ENCODE measurements at regions not wholly inside any gene's neighbourhood (a gene's known extent, or its start where the extent isn't known, plus 50 kb on each side); places are given as distances from the start of the nearest gene placed in this dataset.

DNA sequence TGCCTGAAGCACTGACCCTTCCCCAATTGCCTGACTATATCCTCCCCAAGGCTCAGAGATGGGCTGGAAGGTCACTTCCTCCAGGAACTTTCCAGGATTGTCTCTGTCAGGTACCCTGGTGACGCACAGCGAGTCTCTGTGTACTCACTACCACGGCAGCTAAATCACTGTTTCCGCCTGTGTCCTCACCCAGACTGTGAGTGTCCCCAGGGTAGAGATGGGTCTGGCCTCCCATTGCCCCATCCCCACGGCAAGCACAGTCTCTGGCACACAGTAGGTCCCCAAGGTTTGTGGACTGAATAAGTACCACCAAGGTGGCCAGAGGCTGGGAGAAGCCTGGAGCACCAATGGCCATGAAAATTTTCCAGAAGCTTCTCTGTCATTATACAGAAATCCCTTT is 93.8 kb upstream of the RUNX3 start:
- no peak for DNase-seq (ENCODE audit: insufficient read length)
- TF ChIP-seq TAF1 (IDR thresholded peaks at IDR 0.05; ENCODE audit: borderline replicate concordance, low read depth, low read length) = no peak
- TF ChIP-seq POLR2AphosphoS5 (IDR thresholded peaks at IDR 0.05; ENCODE audit: low read depth, low read length) = no peak
- TF ChIP-seq POLR2A (IDR thresholded peaks at IDR 0.05; ENCODE audit: low read depth, low read length) = no peak; the same call in 1 of the 2 replicates
- peak; percentile 24 for FAIRE-seq

DNA sequence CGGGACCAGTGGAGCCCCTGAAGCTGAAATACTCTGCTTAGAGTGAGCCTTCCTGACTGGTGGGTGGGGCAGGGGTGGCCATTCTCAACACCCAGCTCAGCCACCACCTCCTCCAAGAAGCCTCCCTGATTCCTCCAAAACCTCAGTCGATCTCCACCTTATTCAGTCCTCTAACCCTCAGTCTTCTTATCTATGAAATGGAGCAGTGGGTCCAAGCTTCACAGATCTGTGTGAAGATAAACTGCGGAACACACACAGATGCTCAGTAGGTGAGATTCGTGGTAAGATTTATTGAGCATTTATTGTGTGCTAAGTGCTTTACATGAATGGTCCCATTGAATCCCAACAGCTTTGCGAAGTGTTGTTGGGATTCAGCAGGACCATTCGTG is 93.1 kb upstream of the RUNX3 start:
- FAIRE-seq (no peak), DNase-seq (ENCODE audit: insufficient read length) (no peak)
- TF ChIP-seq POLR2A (IDR thresholded peaks at IDR 0.05; ENCODE audit: low read depth, low read length) = no peak
- TF ChIP-seq POLR2AphosphoS5 (IDR thresholded peaks at IDR 0.05; ENCODE audit: low read depth, low read length) = no peak
- TF ChIP-seq TAF1 (IDR thresholded peaks at IDR 0.05; ENCODE audit: borderline replicate concordance, low read depth, low read length) = no peak

DNA sequence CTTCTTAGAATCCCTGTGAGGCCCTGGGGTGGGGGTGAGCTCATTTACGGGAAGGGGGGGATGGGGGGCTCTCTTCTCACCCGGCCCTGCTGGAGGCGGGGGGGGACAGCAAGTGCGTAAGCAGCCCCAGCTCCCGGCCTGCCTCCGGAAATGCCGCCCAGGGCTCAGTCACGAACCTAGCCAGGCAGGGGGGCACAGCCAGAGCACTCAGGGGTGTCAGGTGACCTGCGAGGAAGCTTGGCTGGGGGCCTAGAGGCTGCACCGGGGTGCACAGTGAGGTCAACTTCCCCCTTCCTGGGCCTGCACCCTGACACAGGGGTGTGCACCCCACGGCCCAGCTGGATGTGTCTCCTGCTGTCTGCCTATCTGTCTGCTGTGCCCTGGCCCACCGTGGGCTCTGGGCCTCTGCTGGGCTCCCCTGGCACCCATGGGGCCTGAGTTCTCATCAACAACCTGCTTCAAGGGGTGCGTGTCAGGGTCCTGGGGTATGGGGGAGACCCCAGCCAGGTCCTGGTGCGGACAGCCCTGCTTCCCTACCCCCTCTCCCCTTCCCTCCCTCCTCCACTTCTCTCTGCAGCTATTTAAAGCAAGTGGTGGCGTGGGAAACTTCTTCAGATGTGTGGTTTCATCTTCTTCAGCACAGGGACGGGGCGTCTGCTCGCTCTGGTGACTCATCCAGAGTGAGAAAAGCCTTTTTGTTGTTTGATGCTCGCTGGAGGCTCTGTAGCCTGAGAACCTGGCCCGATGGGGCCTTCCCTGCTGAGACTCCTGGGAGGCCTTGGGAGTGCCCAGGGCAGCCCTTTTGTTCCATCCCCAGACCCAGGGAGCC is 92.5 kb upstream of the RUNX3 start:
- 0 out of 2 replicates have a peak, but pooled peaks have one; percentile 30 for TF ChIP-seq TAF1 (IDR thresholded peaks at IDR 0.05; ENCODE audit: borderline replicate concordance, low read depth, low read length)
- peak; percentile 89 for TF ChIP-seq POLR2AphosphoS5 (IDR thresholded peaks at IDR 0.05; ENCODE audit: low read depth, low read length)
- peak; percentile 65; the same call in 1 of the 2 replicates for TF ChIP-seq POLR2A (IDR thresholded peaks at IDR 0.05; ENCODE audit: low read depth, low read length)
- DNase-seq (ENCODE audit: insufficient read length) = peak; percentile 93
- FAIRE-seq = peak; percentile 99

DNA sequence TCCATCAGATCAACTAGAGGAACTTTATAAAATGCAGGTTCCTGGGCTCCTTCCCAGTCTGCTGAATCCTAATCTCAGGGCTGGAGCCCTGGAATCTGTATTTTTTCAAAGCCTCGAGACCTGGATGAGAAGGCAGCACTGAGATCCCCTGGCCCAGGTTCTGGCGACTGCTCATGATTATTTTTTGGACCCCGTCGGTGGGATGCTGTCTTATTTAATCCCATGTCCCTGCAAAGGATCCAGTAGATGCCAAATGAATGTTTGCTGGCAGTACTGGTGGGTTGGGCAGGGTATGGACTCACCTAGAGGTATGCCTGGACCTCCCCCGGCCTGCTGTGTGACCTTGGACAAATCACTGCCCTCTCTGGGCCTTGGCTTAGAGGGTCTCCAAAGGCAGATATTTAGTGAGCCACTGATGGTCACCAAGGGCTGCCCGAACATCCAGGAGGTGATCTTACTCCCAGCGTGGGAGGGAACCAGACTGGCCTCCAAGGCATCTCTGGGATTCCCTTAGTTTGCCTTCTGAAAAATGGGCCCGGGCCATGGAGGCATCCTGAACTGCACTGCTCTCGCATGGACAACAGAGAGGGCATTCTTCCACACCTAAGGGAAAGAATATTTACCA is 91.6 kb upstream of the RUNX3 start:
- FAIRE-seq (no peak), DNase-seq (ENCODE audit: insufficient read length) (no peak)
- no peak for TF ChIP-seq TAF1 (IDR thresholded peaks at IDR 0.05; ENCODE audit: borderline replicate concordance, low read depth, low read length)
- TF ChIP-seq POLR2AphosphoS5 (IDR thresholded peaks at IDR 0.05; ENCODE audit: low read depth, low read length) = no peak
- no peak for TF ChIP-seq POLR2A (IDR thresholded peaks at IDR 0.05; ENCODE audit: low read depth, low read length)

DNA sequence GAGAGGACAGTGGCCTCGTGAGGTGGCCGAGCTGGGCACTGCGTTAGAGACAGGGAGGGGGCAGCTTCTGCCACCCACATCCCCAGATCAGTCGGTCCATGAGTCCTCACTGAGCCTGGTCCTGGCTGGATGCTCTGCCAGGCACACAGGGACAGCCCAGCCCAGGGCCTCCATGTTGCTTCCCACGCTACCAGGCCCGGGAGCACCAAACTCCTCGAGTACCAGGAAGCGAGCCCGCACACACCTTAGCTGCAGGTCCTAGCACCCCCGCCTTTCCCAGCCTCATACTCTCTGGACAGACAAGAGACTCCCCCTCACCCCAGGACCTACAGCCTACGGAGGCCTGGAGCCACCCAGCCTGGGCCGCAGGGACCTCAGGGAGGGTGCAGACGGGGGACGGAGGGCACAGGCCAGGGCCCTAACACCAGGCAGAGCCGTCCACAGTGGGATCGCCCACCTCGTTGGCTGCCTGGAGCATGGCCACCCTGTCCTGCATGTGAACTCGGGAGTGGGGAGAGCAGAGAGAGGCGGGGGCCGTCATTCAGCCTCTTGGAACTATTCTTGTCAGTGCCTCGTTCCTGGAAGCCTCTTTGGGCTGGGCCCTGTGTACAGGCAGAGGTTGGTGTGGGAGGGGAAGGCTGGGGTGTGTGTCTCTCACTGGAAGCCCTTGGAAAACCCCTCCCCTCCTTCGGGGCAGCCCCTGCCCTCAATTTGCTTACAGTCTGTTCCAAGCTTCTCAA is 90.9 kb upstream of the RUNX3 start:
- 0 out of 2 replicates have a peak, but pooled peaks have one; percentile 8 for TF ChIP-seq POLR2A (IDR thresholded peaks at IDR 0.05; ENCODE audit: low read depth, low read length)
- TF ChIP-seq POLR2AphosphoS5 (IDR thresholded peaks at IDR 0.05; ENCODE audit: low read depth, low read length) = no peak
- DNase-seq (ENCODE audit: insufficient read length) = no peak
- peak; percentile 21 for FAIRE-seq

DNA sequence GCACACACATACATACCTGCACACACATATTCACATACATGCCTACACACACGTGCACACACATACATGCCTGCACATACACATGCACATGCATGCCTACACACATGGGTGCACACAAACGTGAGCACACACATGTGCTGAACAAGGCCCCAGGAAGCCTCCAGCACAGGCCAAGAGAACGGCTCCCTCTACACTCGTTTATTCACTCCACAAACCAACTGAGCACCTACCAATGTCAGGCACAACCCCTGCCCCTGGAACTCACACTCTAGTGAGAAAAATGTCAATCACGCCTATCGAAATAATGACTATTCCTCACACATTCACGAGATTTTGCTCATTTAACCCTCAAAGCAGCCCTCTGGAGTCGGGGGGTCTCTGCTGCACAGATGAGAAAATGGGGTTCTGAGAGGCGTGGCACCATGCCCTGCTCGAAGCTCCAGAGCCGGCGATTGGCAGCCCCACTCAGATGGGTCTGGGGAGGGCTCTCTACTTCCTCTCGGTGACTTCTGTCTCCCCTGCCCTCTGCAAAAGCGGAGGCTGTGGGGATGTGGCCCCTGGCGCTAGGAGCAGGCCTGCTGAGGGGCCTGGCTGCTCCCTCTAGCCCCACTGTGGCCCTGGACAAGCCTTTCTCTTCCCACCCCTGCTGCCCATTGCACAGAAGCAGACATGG is 90.2 kb upstream of the RUNX3 start:
- FAIRE-seq (no peak), DNase-seq (ENCODE audit: insufficient read length) (no peak)
- TF ChIP-seq POLR2A (IDR thresholded peaks at IDR 0.05; ENCODE audit: low read depth, low read length) = 0 out of 2 replicates have a peak, but pooled peaks have one; percentile 18
- no peak for TF ChIP-seq TAF1 (IDR thresholded peaks at IDR 0.05; ENCODE audit: borderline replicate concordance, low read depth, low read length)

DNA sequence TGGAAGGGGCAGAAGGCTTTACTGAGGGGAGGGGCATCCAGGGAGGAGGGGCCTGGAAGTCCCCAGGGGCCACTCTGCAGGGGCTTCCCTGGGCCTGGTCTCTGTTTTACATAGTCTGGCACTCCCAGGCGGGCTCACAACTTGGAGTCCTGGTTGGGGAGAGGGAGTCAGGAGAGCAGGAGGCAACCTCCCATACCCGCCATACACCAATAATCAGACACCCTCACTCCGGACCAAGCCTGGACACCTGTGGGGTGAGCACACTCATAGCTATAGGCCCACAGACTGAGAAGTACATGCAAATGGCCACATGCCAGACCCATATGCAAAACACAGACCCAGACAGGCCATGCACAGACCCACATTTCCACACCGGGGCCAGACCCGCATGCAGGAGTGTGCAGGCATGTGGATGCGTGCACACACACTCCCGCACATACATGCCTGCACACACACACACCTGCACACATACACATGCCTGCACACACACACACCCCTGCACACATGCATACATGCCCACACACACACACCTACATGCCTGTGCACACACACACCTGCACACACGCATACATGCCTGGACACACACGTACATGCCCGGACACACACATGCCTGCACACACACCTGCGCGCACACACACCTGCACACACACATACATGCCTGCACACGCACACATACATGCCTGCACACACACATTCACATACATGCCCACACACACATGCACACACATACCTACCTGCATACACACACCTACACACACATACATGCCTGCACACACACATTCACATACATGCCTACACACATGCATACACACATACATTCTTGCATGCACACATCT is 89.5 kb upstream of the RUNX3 start:
- peak; percentile 52; the same call in 1 of the 2 replicates for TF ChIP-seq POLR2A (IDR thresholded peaks at IDR 0.05; ENCODE audit: low read depth, low read length)
- TF ChIP-seq POLR2AphosphoS5 (IDR thresholded peaks at IDR 0.05; ENCODE audit: low read depth, low read length) = peak; percentile 73
- TF ChIP-seq TAF1 (IDR thresholded peaks at IDR 0.05; ENCODE audit: borderline replicate concordance, low read depth, low read length) = 0 out of 2 replicates have a peak, but pooled peaks have one; percentile 37
- FAIRE-seq = peak; percentile 100
- peak; percentile 69 for DNase-seq (ENCODE audit: insufficient read length)

DNA sequence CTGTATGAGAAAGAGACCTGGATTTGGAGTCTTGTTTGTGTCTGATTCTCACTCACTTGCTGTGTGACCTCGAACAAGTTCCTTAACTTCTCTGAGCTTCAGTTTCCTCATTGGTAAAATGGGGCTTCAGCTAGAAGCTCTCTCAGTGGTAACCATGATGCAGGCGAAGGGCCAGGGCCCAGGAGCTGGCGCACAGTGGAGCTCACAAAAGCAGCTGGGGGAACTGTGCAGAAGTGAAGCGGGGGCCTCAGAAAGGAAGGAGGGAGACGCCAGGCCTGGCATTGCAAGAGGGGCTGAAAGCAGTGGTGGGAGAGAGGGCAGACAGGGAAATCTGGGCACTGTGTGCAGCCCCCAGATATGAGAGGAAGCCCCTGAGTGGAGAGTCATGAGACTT is 88.9 kb upstream of the RUNX3 start:
- DNase-seq (ENCODE audit: insufficient read length) (no peak), FAIRE-seq (no peak)
- TF ChIP-seq POLR2AphosphoS5 (IDR thresholded peaks at IDR 0.05; ENCODE audit: low read depth, low read length) (no peak), TAF1 (IDR thresholded peaks at IDR 0.05; ENCODE audit: borderline replicate concordance, low read depth, low read length) (no peak), POLR2A (IDR thresholded peaks at IDR 0.05; ENCODE audit: low read depth, low read length) (no peak)

DNA sequence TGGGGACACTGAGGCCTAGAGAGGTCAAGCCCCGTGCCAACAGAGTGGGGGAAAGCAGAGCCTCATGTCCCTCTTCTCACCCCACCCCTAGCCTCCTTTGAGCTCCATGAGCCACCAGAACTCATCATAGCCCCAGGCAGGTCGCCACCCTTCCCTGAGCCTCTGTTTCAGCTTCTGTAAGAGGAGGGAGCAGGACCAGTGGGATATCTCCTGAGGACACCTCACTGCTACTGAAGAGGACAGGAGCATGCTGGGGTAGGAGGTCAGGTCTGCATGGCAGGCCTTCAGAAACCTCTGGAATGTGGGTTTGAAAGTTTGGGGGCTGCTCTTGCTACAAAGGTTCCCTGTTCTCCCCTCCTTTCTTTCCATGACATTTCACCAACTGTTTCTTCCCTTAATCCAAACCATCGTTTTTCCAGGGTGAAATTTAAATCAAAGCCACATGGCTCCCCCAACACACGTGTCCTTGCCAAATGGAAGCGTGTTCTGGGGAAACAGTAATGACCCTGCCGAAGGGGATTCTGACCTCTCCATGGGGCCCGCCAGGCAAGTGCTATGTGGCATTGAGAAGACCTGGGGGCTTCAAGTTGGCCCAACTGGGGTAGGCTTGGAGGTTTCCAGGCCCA is 88.1 kb upstream of the RUNX3 start:
- TF ChIP-seq POLR2AphosphoS5 (IDR thresholded peaks at IDR 0.05; ENCODE audit: low read depth, low read length) (no peak), TAF1 (IDR thresholded peaks at IDR 0.05; ENCODE audit: borderline replicate concordance, low read depth, low read length) (no peak), POLR2A (IDR thresholded peaks at IDR 0.05; ENCODE audit: low read depth, low read length) (no peak)
- DNase-seq (ENCODE audit: insufficient read length) (no peak), FAIRE-seq (no peak)

All from GM12892 (cell line).